Lung (tissue), 11 donors: ENCODE measurements at regions not wholly inside any gene's neighbourhood (a gene's known extent, or its start where the extent isn't known, plus 50 kb on each side); places are given as distances from the start of the nearest gene placed in this dataset.

Experiments
- ATAC-seq: fragments of 200-7000 bp; cut with Tn5 transposase; one replicate; pipeline ENCODE4 v1.9.1; 2020; ENCODE audit warnings: moderate number of reproducible peaks; ENCODE audit not compliant: insufficient read depth, low FRiP score
- DNase-seq, 3 donors: peaks; one replicate each; pipeline ENCODE4 v3.0.0-alpha.2; 2013 to 2017
- H3K27ac ChIP-seq, 2 donors: one replicate each; pipeline ENCODE4 v1.5.1; 2013; ENCODE audit warnings: mild to moderate bottlenecking in 2 of 2, moderate library complexity in 2 of 2, control low read depth in 1 of 2, inconsistent platforms in 1 of 2, low read depth in 1 of 2, low read length in 1 of 2
- H3K27me3 ChIP-seq, 3 donors: one replicate each; pipeline ENCODE4 v1.5.1; 2013; ENCODE audit warnings: low read length in 2 of 3; ENCODE audit not compliant: control insufficient read depth in 3 of 3, insufficient read depth in 3 of 3
- H3K36me3 ChIP-seq, 4 donors: one replicate each; pipeline ENCODE4 v1.5.1; 2013; ENCODE audit warnings: low read length in 4 of 4, mild to moderate bottlenecking in 1 of 4, moderate library complexity in 1 of 4; ENCODE audit not compliant: control insufficient read depth in 4 of 4, insufficient read depth in 4 of 4
- H3K4me1 ChIP-seq, 5 donors: one replicate each; pipeline ENCODE4 v1.5.1; 2013; ENCODE audit warnings: low read length in 5 of 5, mild to moderate bottlenecking in 2 of 5, moderate library complexity in 1 of 5; ENCODE audit not compliant: control insufficient read depth in 5 of 5, insufficient read depth in 5 of 5
- H3K4me3 ChIP-seq: one replicate; pipeline ENCODE4 v1.5.1; 2013; ENCODE audit warnings: mild to moderate bottlenecking, control low read depth, moderate library complexity
- H3K9ac ChIP-seq, 2 donors: one replicate each; pipeline ENCODE4 v1.5.1; 2013; ENCODE audit warnings: low read length in 2 of 2, control low read depth in 1 of 2; ENCODE audit not compliant: insufficient read depth in 1 of 2
- H3K9me3 ChIP-seq, 4 donors: one replicate each; pipeline ENCODE4 v1.5.1; 2013; ENCODE audit warnings: low read length in 3 of 4, mild to moderate bottlenecking in 1 of 4, moderate library complexity in 1 of 4; ENCODE audit not compliant: control insufficient read depth in 4 of 4, insufficient read depth in 3 of 4
- CTCF ChIP-seq: IDR thresholded peaks from 2 replicates; pipeline ENCODE4 v1.5.1; 2012; ENCODE audit warnings: mild to moderate bottlenecking; ENCODE audit errors: control extremely low read depth, extremely low read depth
- WGBS, 2 donors: extraction: QIAGEN DNeasy Blood & Tissue Kit; methylation state at CpG; one replicate each; pipeline ENCODE4 v1.1.7; 2013; 5-methylcytosine and 5-hydroxymethylcytosine counted together
- donor health status: control.
- donor health status: control.
- donor health status: Bipolar disorder and iron deficiency.
- donor health status: healthy.
- donor health status: DM: yes; HTN: yes; CAD: no.

- H3K9ac ChIP-seq, result no peak overlapping the region
- H3K27ac ChIP-seq, result no peak overlapping the region
- no peak overlapping the region for H3K4me3 ChIP-seq
- DNase-seq (no peak), ATAC-seq (no peak)
- no peak for TF ChIP-seq CTCF
- H3K27me3 ChIP-seq, result no peaks in the 10 kb centered on the region
- H3K36me3 ChIP-seq, result no peaks in the 10 kb centered on the region
- H3K9me3 ChIP-seq, result no peaks in the 10 kb centered on the region
- 73 to 84% methylated on average over 1 of the region's 1 CpG for WGBS, 2 donors
- peaks cover 0 to 31% (median 0%) of the 10 kb centered on the region in 5 donors for H3K4me1 ChIP-seq
Observed at GRCh38 chr16:76796978-76797377, 394.0 kb upstream of the MON1B start.

GRCh38 chr16:76797457-76797856 lies 393.5 kb upstream of the MON1B start:
- no peak overlapping the region for H3K9ac ChIP-seq
- no peaks in the 10 kb centered on the region for H3K9me3 ChIP-seq
- H3K36me3 ChIP-seq, result no peaks in the 10 kb centered on the region
- TF ChIP-seq CTCF, result no peak
- no peaks in the 10 kb centered on the region for H3K27me3 ChIP-seq
- no peak overlapping the region for H3K4me3 ChIP-seq
- no peak overlapping the region for H3K27ac ChIP-seq
- H3K4me1 ChIP-seq, result peaks cover 0 to 31% (median 0%) of the 10 kb centered on the region in 5 donors
- DNase-seq (peak in 1 of 3 donors; percentile 15), ATAC-seq (no peak)
- WGBS, 2 donors, result 54 to 77% methylated on average over 4 of the region's 4 CpGs

DNA sequence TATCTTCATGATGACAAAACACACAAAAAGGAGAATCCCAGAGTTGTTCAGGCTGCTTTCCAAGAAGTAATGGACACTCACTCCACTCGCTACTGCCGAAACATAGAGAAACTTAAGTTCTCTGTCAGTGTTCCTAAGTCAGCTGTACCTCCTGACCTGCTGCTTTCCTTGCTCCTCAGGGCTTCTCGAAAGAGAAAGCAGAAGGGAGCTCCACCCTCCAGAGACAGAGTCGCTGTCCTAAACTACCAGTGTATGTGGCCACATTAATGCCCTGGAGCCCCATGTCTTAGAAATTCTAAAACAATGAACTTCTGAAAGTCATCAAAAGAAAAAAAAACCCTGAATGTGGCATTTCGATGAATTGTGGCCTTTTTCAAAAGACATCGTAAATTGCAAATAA lies 390.8 kb upstream of the MON1B start:
- no peak for DNase-seq
- H3K27me3 ChIP-seq, result no peaks in the 10 kb centered on the region
- peaks cover 0 to 19% (median 0%) of the 10 kb centered on the region in 5 donors for H3K4me1 ChIP-seq
- H3K4me3 ChIP-seq, result no peak overlapping the region
- no peak overlapping the region for H3K27ac ChIP-seq
- TF ChIP-seq CTCF, result no peak
- no peaks in the 10 kb centered on the region for H3K36me3 ChIP-seq
- H3K9ac ChIP-seq, result no peak overlapping the region
- ATAC-seq, result no peak
- 91 to 92% methylated on average over 6 of the region's 6 CpGs for WGBS, 2 donors
- H3K9me3 ChIP-seq, result no peaks in the 10 kb centered on the region

DNA sequence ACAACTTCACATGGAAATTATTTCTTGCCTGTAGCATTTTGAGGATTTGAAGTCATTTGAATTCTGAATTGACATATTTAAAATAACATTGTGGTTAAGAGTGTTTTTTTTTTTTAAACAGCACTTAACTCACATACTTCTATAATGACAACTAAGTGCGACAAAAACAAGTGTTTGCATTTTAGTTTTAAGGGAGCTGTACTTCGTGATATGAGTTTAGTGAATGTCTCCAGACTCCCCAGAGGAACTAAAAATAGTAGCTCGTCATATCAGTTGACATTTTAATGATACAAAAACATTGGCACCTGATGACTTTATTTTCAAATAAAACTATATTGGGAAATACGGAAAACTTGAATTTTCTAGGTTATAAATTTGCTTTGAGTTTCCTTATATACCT lies 389.6 kb upstream of the MON1B start:
- DNase-seq (no peak), ATAC-seq (no peak)
- no peaks in the 10 kb centered on the region for H3K36me3 ChIP-seq
- H3K27ac ChIP-seq, result no peak overlapping the region
- H3K9me3 ChIP-seq, result no peaks in the 10 kb centered on the region
- peaks cover 0 to 12% (median 0%) of the 10 kb centered on the region in 5 donors for H3K4me1 ChIP-seq
- 53 to 73% methylated on average over 4 of the region's 4 CpGs for WGBS, 2 donors
- H3K9ac ChIP-seq, result no peak overlapping the region
- H3K27me3 ChIP-seq, result no peaks in the 10 kb centered on the region
- TF ChIP-seq CTCF, result no peak
- H3K4me3 ChIP-seq, result no peak overlapping the region
